H1 (cell line): ENCODE measurements at regions not wholly inside any gene's neighbourhood (a gene's known extent, or its start where the extent isn't known, plus 50 kb on each side); places are given as distances from the start of the nearest gene placed in this dataset.

Source experiments
- ATF2 ChIP-seq: IDR thresholded peaks from 2 replicates; pipeline ENCODE4 v1.6.1; 2012; ENCODE audit warnings: low read length, inconsistent platforms
- CHD7 ChIP-seq: fragments of 300-600 bp; sonication (generic); IDR thresholded peaks from 2 replicates; pipeline ENCODE4 v1.7.1; 2012; ENCODE audit warnings: low read length, moderate library complexity, mild to moderate bottlenecking, inconsistent platforms; ENCODE audit not compliant: insufficient replicate concordance
- CTBP2 ChIP-seq: IDR thresholded peaks from 2 replicates; pipeline ENCODE4 v1.7.0; 2011; ENCODE audit warnings: borderline replicate concordance, mild to moderate bottlenecking, moderate library complexity, mixed read lengths, low read length; ENCODE audit not compliant: insufficient read depth, insufficient read length
- MAX ChIP-seq: IDR thresholded peaks from 2 replicates; pipeline ENCODE4 v1.6.1; 2012; ENCODE audit warnings: inconsistent platforms
- RBBP5 ChIP-seq: IDR thresholded peaks from 2 replicates; pipeline ENCODE4 v1.7.1; 2012; ENCODE audit warnings: low read depth, mild to moderate bottlenecking, inconsistent platforms, low read length, moderate library complexity, borderline replicate concordance
- TCF12 ChIP-seq: IDR thresholded peaks from 2 replicates; pipeline ENCODE4 v1.6.1; 2011; ENCODE audit warnings: low read depth, mild to moderate bottlenecking, low read length

- TF ChIP-seq CHD7 (peak; percentile 60), MAX (peak; percentile 64; the same call in 1 of the 2 replicates), TCF12 (0 out of 2 replicates have a peak, but pooled peaks have one; percentile 31), CTBP2 (peak; percentile 37), ATF2 (no peak), RBBP5 (0 out of 2 replicates have a peak, but pooled peaks have one; percentile 12)
- TF ChIP-seq, all 59 proteins: peak for 11
Observed at GRCh38 chr6:108781419-108782100, 66.7 kb upstream of the ARMC2 start (continued).
